ENCODE measurements at regions not wholly inside any gene's neighbourhood (a gene's known extent, or its start where the extent isn't known, plus 50 kb on each side); places are given as distances from the start of the nearest gene placed in this dataset.

DNA sequence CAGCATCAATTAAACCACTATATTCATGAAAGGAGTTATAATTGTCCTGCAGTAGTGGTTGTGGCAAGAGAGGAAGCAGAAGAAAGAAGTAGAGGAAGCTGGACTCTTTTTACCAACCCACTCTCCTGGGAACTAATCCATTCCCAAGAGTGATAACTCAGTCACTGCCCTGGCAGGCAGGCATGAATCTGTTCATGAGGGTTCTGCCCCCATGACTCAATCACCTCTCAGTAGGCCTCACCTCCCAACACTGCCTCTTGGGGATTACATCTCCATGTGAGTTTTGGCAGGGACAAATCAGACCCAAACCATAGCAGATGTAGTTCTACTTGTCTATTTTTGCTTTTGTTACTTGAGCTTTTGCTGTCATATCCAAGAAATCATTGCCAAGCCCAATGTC is 232.7 kb upstream of the MAP2 start:
- H3K9me3 Mint-ChIP-seq: peaks cover 0 to 4% (median 0%) of the 10 kb centered on the region in 11 donors
- DNase-seq (no peak), ATAC-seq (no peak)
- Histone ChIP-seq H3K4me1 (ENCODE audit: control insufficient read depth in 2 of 2, insufficient read depth in 2 of 2, low read length in 2 of 2) (no peaks in the 10 kb centered on the region), H3K27ac (ENCODE audit: low read depth, low read length) (no peak overlapping the region), H3K4me3 (ENCODE audit: low read length) (no peak overlapping the region), H3K9me3 (ENCODE audit: control insufficient read depth in 2 of 3, low read length in 3 of 3) (no peaks in the 10 kb centered on the region), H3K36me3 (ENCODE audit: control insufficient read depth in 2 of 3, insufficient read depth in 3 of 3, low read length in 3 of 3) (no peaks in the 10 kb centered on the region), H3K27me3 (ENCODE audit: control insufficient read depth in 2 of 2, insufficient read depth in 2 of 2, low read length in 2 of 2) (no peaks in the 10 kb centered on the region)
- ChIA-PET CTCF (no interaction called here), POLR2A (no interaction called here)
- no peaks in the 10 kb centered on the region for H3K36me3 Mint-ChIP-seq
- intact Hi-C loops (cut with micrococcal nuclease): no loop called here
- H3K4me1 Mint-ChIP-seq: no peaks in the 10 kb centered on the region
- no peak overlapping the region for H3K4me3 Mint-ChIP-seq
- H3K27ac Mint-ChIP-seq: no peak overlapping the region
- H3K27me3 Mint-ChIP-seq: no peaks in the 10 kb centered on the region

DNA sequence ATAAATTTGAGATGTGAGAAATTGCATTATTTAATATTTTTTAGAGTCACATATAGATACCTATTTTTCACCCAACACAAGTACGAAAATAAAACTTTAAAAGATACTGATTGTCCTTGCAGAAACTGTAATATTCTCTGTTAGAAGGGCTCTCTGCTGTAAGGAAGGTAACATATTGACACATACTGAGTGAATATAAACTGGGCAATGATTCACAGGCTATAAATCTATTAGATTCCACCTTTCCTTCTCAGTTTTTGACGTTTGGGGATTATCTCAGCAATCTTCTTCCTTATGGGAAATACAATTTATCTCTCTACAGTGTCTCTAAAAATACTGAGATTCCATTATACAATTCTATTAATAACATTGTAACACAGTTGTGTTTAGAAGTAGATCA is 229.1 kb upstream of the MAP2 start:
- Histone ChIP-seq H3K9me3 (ENCODE audit: control insufficient read depth in 2 of 3, low read length in 3 of 3) (no peaks in the 10 kb centered on the region), H3K27me3 (ENCODE audit: control insufficient read depth in 2 of 2, insufficient read depth in 2 of 2, low read length in 2 of 2) (no peaks in the 10 kb centered on the region), H3K27ac (ENCODE audit: low read depth, low read length) (no peak overlapping the region), H3K36me3 (ENCODE audit: control insufficient read depth in 2 of 3, insufficient read depth in 3 of 3, low read length in 3 of 3) (no peaks in the 10 kb centered on the region), H3K4me1 (ENCODE audit: control insufficient read depth in 2 of 2, insufficient read depth in 2 of 2, low read length in 2 of 2) (no peaks in the 10 kb centered on the region), H3K4me3 (ENCODE audit: low read length) (no peak overlapping the region)
- DNase-seq (no peak), ATAC-seq (no peak)
- Mint-ChIP-seq H3K9me3 (peaks cover 0 to 34% (median 1%) of the 10 kb centered on the region in 11 donors), H3K36me3 (no peaks in the 10 kb centered on the region), H3K27me3 (no peaks in the 10 kb centered on the region), H3K27ac (no peak overlapping the region), H3K4me3 (no peak overlapping the region), H3K4me1 (no peaks in the 10 kb centered on the region)
- POLR2A ChIA-PET: no interaction called here
- CTCF ChIA-PET: no interaction called here
- intact Hi-C loops (cut with micrococcal nuclease): no loop called here

DNA sequence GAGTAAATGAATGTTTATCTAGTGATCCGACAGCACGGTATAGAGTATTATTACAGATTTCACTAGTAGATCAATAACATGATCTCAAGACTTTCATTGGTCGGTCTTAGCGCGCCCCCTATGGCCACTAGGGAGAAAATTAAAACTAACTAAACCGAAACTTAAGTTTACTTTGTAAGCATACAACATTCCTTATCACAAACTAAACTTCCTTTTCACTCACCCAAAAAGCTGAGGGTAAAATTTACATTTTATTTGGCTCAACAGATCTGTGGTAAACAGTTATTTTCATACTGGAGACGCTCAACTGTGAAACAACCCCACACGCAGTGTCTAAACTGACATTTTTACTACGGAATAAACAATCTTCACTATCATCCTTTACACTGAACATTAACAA is 215.6 kb upstream of the MAP2 start:
- Histone ChIP-seq H3K9me3 (ENCODE audit: control insufficient read depth in 2 of 3, low read length in 3 of 3) (no peaks in the 10 kb centered on the region), H3K4me1 (ENCODE audit: control insufficient read depth in 2 of 2, insufficient read depth in 2 of 2, low read length in 2 of 2) (no peaks in the 10 kb centered on the region), H3K4me3 (ENCODE audit: low read length) (no peak overlapping the region), H3K36me3 (ENCODE audit: control insufficient read depth in 2 of 3, insufficient read depth in 3 of 3, low read length in 3 of 3) (no peaks in the 10 kb centered on the region), H3K27ac (ENCODE audit: low read depth, low read length) (no peak overlapping the region), H3K27me3 (ENCODE audit: control insufficient read depth in 2 of 2, insufficient read depth in 2 of 2, low read length in 2 of 2) (no peaks in the 10 kb centered on the region)
- ChIA-PET CTCF (no interaction called here), POLR2A (no interaction called here)
- H3K4me1 Mint-ChIP-seq: no peaks in the 10 kb centered on the region
- DNase-seq (no peak), ATAC-seq (no peak)
- no peaks in the 10 kb centered on the region for H3K36me3 Mint-ChIP-seq
- no peak overlapping the region for H3K27ac Mint-ChIP-seq
- peak overlapping the region in 4 of 10 donors; percentile 44 to 79 (median 52) for H3K4me3 Mint-ChIP-seq
- H3K9me3 Mint-ChIP-seq: peaks cover 0 to 5% (median 0%) of the 10 kb centered on the region in 11 donors
- intact Hi-C loops (cut with micrococcal nuclease): loop anchor here in 1 of 2 donors (5.0 kb wide), 2 partner anchors 741 to 811 kb away; no protein-coding TSS in a partner anchor
- peaks cover 0 to 3% (median 0%) of the 10 kb centered on the region in 5 donors for H3K27me3 Mint-ChIP-seq

DNA sequence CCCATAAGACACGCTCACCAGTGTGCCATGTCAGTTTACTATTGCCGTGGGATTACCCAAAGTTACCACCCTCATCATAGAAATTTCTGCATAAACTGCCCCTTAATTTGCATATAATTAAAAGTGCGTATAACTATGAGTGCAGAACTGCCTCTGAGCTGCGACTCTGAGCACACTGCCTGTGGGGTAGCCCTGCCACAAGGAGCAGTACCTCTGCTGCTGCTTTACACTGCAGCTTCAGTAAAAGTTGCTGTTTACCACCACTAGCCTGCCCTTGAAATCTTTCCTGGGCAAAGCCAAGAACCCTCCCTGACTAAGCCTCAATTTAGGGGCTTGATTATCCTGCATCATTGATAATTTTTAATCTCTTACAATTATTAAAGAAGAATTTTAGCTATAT is 213.9 kb upstream of the MAP2 start:
- Histone ChIP-seq H3K36me3 (ENCODE audit: control insufficient read depth in 2 of 3, insufficient read depth in 3 of 3, low read length in 3 of 3) (no peaks in the 10 kb centered on the region), H3K27me3 (ENCODE audit: control insufficient read depth in 2 of 2, insufficient read depth in 2 of 2, low read length in 2 of 2) (no peaks in the 10 kb centered on the region), H3K4me1 (ENCODE audit: control insufficient read depth in 2 of 2, insufficient read depth in 2 of 2, low read length in 2 of 2) (no peaks in the 10 kb centered on the region), H3K9me3 (ENCODE audit: control insufficient read depth in 2 of 3, low read length in 3 of 3) (no peaks in the 10 kb centered on the region), H3K4me3 (ENCODE audit: low read length) (no peak overlapping the region), H3K27ac (ENCODE audit: low read depth, low read length) (no peak overlapping the region)
- peak overlapping the region in 1 of 10 donors; percentile 4 for H3K4me3 Mint-ChIP-seq
- DNase-seq: no peak
- H3K9me3 Mint-ChIP-seq: peaks cover 0 to 5% (median 0%) of the 10 kb centered on the region in 11 donors
- CTCF ChIA-PET: no interaction called here
- H3K36me3 Mint-ChIP-seq: no peaks in the 10 kb centered on the region
- no peak for ATAC-seq
- no peak overlapping the region for H3K27ac Mint-ChIP-seq
- H3K27me3 Mint-ChIP-seq: peaks cover 0 to 3% (median 0%) of the 10 kb centered on the region in 5 donors
- H3K4me1 Mint-ChIP-seq: no peaks in the 10 kb centered on the region
- intact Hi-C loops (cut with micrococcal nuclease): loop anchor here in 1 of 2 donors (5.0 kb wide), 2 partner anchors 743 to 813 kb away; no protein-coding TSS in a partner anchor
- POLR2A ChIA-PET: no interaction called here

DNA sequence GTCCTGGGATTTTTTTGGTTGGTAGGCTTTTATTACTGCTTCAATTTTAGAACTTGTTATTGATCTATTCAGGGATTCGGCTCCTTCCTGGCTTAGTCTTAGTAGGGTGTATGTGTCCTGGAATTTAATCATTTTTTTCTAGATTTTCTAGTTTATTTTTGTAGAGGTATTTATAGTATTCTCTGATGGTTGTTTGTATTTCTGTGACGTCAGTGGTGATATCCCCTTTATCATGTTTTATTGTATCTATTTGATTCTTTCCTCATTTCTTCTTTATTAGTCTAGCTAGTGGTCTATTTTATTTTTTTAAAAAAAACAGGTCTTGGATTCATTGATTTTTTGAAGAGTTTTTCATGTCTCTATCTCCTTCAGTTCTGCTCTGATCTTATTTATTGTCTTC is 193.3 kb upstream of the MAP2 start:
- no peak overlapping the region for H3K27ac ChIP-seq (ENCODE audit: low read depth, low read length)
- H3K4me3 ChIP-seq (ENCODE audit: low read length): no peak overlapping the region
- Mint-ChIP-seq H3K27ac (no peak overlapping the region), H3K4me1 (no peaks in the 10 kb centered on the region), H3K4me3 (no peak overlapping the region), H3K27me3 (no peaks in the 10 kb centered on the region), H3K9me3 (peaks cover 0 to 20% (median 3%) of the 10 kb centered on the region in 11 donors), H3K36me3 (no peaks in the 10 kb centered on the region)
- intact Hi-C loops (cut with micrococcal nuclease): no loop called here
- POLR2A ChIA-PET: no interaction called here
- no peak for DNase-seq
- no peaks in the 10 kb centered on the region for H3K9me3 ChIP-seq (ENCODE audit: control insufficient read depth in 2 of 3, low read length in 3 of 3)
- H3K4me1 ChIP-seq (ENCODE audit: control insufficient read depth in 2 of 2, insufficient read depth in 2 of 2, low read length in 2 of 2): no peaks in the 10 kb centered on the region
- ATAC-seq: no peak
- no peaks in the 10 kb centered on the region for H3K27me3 ChIP-seq (ENCODE audit: control insufficient read depth in 2 of 2, insufficient read depth in 2 of 2, low read length in 2 of 2)
- CTCF ChIA-PET: no interaction called here
- H3K36me3 ChIP-seq (ENCODE audit: control insufficient read depth in 2 of 3, insufficient read depth in 3 of 3, low read length in 3 of 3): no peaks in the 10 kb centered on the region

DNA sequence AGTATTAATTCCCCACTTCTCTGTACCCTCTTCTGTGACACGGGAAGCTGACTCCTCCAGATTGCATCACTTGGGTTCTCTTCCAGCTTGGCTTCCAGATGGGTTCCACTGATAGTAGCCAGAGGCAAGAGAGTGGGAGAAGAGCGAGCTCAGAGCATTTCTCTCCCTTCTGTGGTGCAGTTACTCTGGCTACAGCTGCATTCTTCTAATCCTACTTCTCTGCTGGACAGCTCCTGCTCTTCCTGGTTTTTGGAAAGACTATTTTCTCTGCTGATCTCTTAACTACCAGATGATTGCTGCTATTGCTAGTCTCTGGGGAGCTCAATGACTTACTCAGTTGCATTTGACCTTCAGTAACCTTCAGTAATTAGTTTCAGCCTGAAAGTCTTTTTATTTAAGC is 187.5 kb upstream of the MAP2 start:
- ATAC-seq (no peak), DNase-seq (no peak)
- H3K27me3 ChIP-seq (ENCODE audit: control insufficient read depth in 2 of 2, insufficient read depth in 2 of 2, low read length in 2 of 2): no peaks in the 10 kb centered on the region
- H3K9me3 ChIP-seq (ENCODE audit: control insufficient read depth in 2 of 3, low read length in 3 of 3): no peaks in the 10 kb centered on the region
- Mint-ChIP-seq H3K9me3 (peaks cover 0 to 17% (median 6%) of the 10 kb centered on the region in 11 donors), H3K4me1 (no peaks in the 10 kb centered on the region), H3K36me3 (peaks cover 0 to 4% (median 0%) of the 10 kb centered on the region in 5 donors), H3K4me3 (no peak overlapping the region), H3K27ac (no peak overlapping the region), H3K27me3 (no peaks in the 10 kb centered on the region)
- ChIA-PET CTCF (no interaction called here), POLR2A (interaction anchor here (0.5 kb wide), 1 partner anchor 722 kb away, joined by 3 read pairs; no protein-coding TSS in a partner anchor)
- H3K36me3 ChIP-seq (ENCODE audit: control insufficient read depth in 2 of 3, insufficient read depth in 3 of 3, low read length in 3 of 3): no peaks in the 10 kb centered on the region
- no peak overlapping the region for H3K4me3 ChIP-seq (ENCODE audit: low read length)
- intact Hi-C loops (cut with micrococcal nuclease): no loop called here
- H3K4me1 ChIP-seq (ENCODE audit: control insufficient read depth in 2 of 2, insufficient read depth in 2 of 2, low read length in 2 of 2): no peaks in the 10 kb centered on the region
- H3K27ac ChIP-seq (ENCODE audit: low read depth, low read length): no peak overlapping the region

DNA sequence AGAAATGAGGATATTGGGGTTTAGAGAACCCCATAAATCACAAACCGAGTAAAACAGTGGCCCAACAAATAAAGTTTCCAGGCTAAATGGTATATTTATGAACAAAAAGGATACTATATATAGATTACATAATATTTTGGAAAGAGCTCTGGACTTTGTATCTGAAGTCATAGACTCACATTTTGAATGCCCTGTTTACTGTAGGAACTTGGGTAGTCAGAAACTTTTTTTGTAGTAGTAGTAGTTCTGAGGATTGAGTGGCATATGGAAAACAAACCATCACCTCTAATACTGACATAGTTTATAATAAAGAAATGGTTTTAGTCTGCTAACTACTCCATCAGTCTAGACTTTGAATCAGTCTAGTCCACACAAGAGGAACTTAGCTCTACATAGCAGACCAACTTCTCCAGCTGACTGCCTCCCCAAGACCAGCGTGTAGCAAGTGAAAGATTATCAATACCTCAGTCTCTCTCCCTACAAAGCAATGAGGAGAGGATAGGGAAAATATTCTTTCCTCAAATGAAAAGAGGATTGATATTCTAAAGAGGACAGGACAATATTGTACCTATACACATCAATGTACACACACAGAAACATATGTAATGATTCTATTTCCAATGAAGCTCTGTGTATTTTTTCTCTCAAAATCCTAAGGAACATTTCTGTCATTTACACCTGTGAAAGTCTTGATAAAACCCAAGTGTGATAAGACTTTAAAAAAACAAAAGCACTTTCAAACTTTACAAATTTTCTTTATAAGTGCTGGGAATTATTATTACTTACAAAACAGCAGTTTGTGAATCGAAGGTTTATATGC is 184.9 kb upstream of the MAP2 start:
- no peaks in the 10 kb centered on the region for H3K4me1 Mint-ChIP-seq
- CTCF ChIA-PET: no interaction called here
- peaks cover 5 to 33% (median 13%) of the 10 kb centered on the region in 11 donors for H3K9me3 Mint-ChIP-seq

More for the DNA sequence above, 184.9 kb upstream of the MAP2 start:
- no peaks in the 10 kb centered on the region for H3K27me3 Mint-ChIP-seq
- Histone ChIP-seq H3K9me3 (ENCODE audit: control insufficient read depth in 2 of 3, low read length in 3 of 3) (no peaks in the 10 kb centered on the region), H3K4me1 (ENCODE audit: control insufficient read depth in 2 of 2, insufficient read depth in 2 of 2, low read length in 2 of 2) (no peaks in the 10 kb centered on the region), H3K27me3 (ENCODE audit: control insufficient read depth in 2 of 2, insufficient read depth in 2 of 2, low read length in 2 of 2) (no peaks in the 10 kb centered on the region), H3K4me3 (ENCODE audit: low read length) (no peak overlapping the region), H3K36me3 (ENCODE audit: control insufficient read depth in 2 of 3, insufficient read depth in 3 of 3, low read length in 3 of 3) (no peaks in the 10 kb centered on the region), H3K27ac (ENCODE audit: low read depth, low read length) (no peak overlapping the region)
- no peak for ATAC-seq
- POLR2A ChIA-PET: no interaction called here
- no peak overlapping the region for H3K27ac Mint-ChIP-seq
- intact Hi-C loops (cut with micrococcal nuclease): no loop called here
- no peak overlapping the region for H3K4me3 Mint-ChIP-seq
- no peak for DNase-seq
- peaks cover 0 to 4% (median 0%) of the 10 kb centered on the region in 5 donors for H3K36me3 Mint-ChIP-seq

Measured in naive thymus-derived CD4-positive, alpha-beta T cell (primary cell).